ENCODE measurements at regions not wholly inside any gene's neighbourhood (a gene's known extent, or its start where the extent isn't known, plus 50 kb on each side); places are given as distances from the start of the nearest gene placed in this dataset.

GRCh38 chr4:14925471-14925870 lies 76.8 kb upstream of the CPEB2 start:
- H3K27ac ChIP-seq (ENCODE audit: control insufficient read depth, insufficient read depth, low read length) = no peak overlapping the region
- no peaks in the 10 kb centered on the region for H3K4me1 ChIP-seq (ENCODE audit: control insufficient read depth, extremely low read depth, insufficient read depth, low read length)
- no peaks in the 10 kb centered on the region for H3K36me3 ChIP-seq (ENCODE audit: control insufficient read depth in 2 of 2, extremely low read depth in 1 of 2, insufficient read depth in 2 of 2, low read length in 2 of 2)
- H3K27me3 ChIP-seq (ENCODE audit: control insufficient read depth, extremely low read depth, insufficient read depth, low read length) = no peaks in the 10 kb centered on the region
- H2AFZ ChIP-seq (ENCODE audit: control insufficient read depth, low read length) = no peak overlapping the region
- no peak for DNase-seq (ENCODE audit: low read depth, low spot score)
- FAIRE-seq = no peak
- H4K20me1 ChIP-seq (ENCODE audit: control insufficient read depth, extremely low read depth, insufficient read depth, low read length) = no peaks in the 10 kb centered on the region
- dilution Hi-C loops (cut with MboI; ENCODE audit: extremely low pct_ligation_motif_present, low sequenced_read_pairs) = no loop called here
- no peaks in the 10 kb centered on the region for H3K9me1 ChIP-seq (ENCODE audit: control insufficient read depth, extremely low read depth, insufficient read depth, low read length)
- no peak overlapping the region for H3K9ac ChIP-seq (ENCODE audit: control insufficient read depth, extremely low read depth, insufficient read depth, low read length)
- H3K9me3 ChIP-seq (ENCODE audit: control insufficient read depth, low read depth, low read length) = no peaks in the 10 kb centered on the region
- TF ChIP-seq EZH2 (IDR thresholded peaks at IDR 0.05; ENCODE audit: low read length) (no peak), CTCF (optimal IDR thresholded peaks at IDR 0.05 in 1 of 3, IDR thresholded peaks at IDR 0.05 in 1 of 3, conservative IDR thresholded peaks at IDR 0.05 in 1 of 3; ENCODE audit: extremely low read depth in 1 of 3, insufficient read depth in 2 of 3, low read length in 3 of 3) (no peak)
- H3K4me3 ChIP-seq (ENCODE audit: control insufficient read depth in 2 of 3, extremely low read depth in 1 of 3, insufficient read depth in 2 of 3, low read depth in 1 of 3, low read length in 3 of 3) = no peak overlapping the region
- no peaks in the 10 kb centered on the region for H3K79me2 ChIP-seq (ENCODE audit: control insufficient read depth, insufficient read depth, low read length)
- H3K4me2 ChIP-seq (ENCODE audit: control insufficient read depth, extremely low read depth, insufficient read depth, low read depth, low read length) = no peak overlapping the region

GRCh38 chr4:14926368-14926767 lies 75.9 kb upstream of the CPEB2 start:
- no peaks in the 10 kb centered on the region for H3K79me2 ChIP-seq (ENCODE audit: control insufficient read depth, insufficient read depth, low read length)
- H3K4me1 ChIP-seq (ENCODE audit: control insufficient read depth, extremely low read depth, insufficient read depth, low read length) = no peaks in the 10 kb centered on the region
- H3K9me1 ChIP-seq (ENCODE audit: control insufficient read depth, extremely low read depth, insufficient read depth, low read length) = no peaks in the 10 kb centered on the region
- H3K27me3 ChIP-seq (ENCODE audit: control insufficient read depth, extremely low read depth, insufficient read depth, low read length) = no peaks in the 10 kb centered on the region
- no peak overlapping the region for H3K27ac ChIP-seq (ENCODE audit: control insufficient read depth, insufficient read depth, low read length)
- no peak overlapping the region for H3K4me2 ChIP-seq (ENCODE audit: control insufficient read depth, extremely low read depth, insufficient read depth, low read depth, low read length)
- H3K9ac ChIP-seq (ENCODE audit: control insufficient read depth, extremely low read depth, insufficient read depth, low read length) = no peak overlapping the region
- dilution Hi-C loops (cut with MboI; ENCODE audit: extremely low pct_ligation_motif_present, low sequenced_read_pairs) = no loop called here
- H4K20me1 ChIP-seq (ENCODE audit: control insufficient read depth, extremely low read depth, insufficient read depth, low read length) = no peaks in the 10 kb centered on the region
- H3K4me3 ChIP-seq (ENCODE audit: control insufficient read depth in 2 of 3, extremely low read depth in 1 of 3, insufficient read depth in 2 of 3, low read depth in 1 of 3, low read length in 3 of 3) = no peak overlapping the region
- DNase-seq (ENCODE audit: low read depth, low spot score) = no peak
- no peaks in the 10 kb centered on the region for H3K9me3 ChIP-seq (ENCODE audit: control insufficient read depth, low read depth, low read length)
- no peak overlapping the region for H2AFZ ChIP-seq (ENCODE audit: control insufficient read depth, low read length)
- no peak for FAIRE-seq
- TF ChIP-seq CTCF (optimal IDR thresholded peaks at IDR 0.05 in 1 of 3, IDR thresholded peaks at IDR 0.05 in 1 of 3, conservative IDR thresholded peaks at IDR 0.05 in 1 of 3; ENCODE audit: extremely low read depth in 1 of 3, insufficient read depth in 2 of 3, low read length in 3 of 3) (no peak), EZH2 (IDR thresholded peaks at IDR 0.05; ENCODE audit: low read length) (no peak)
- H3K36me3 ChIP-seq (ENCODE audit: control insufficient read depth in 2 of 2, extremely low read depth in 1 of 2, insufficient read depth in 2 of 2, low read length in 2 of 2) = no peaks in the 10 kb centered on the region
